A549 (cell line): ENCODE measurements at regions not wholly inside any gene's neighbourhood (a gene's known extent, or its start where the extent isn't known, plus 50 kb on each side); places are given as distances from the start of the nearest gene placed in this dataset.

Experiments used
- KDM5A ChIP-seq: fragments of 200-600 bp; sonication (generic); IDR thresholded peaks from 2 replicates; pipeline ENCODE4 v1.6.1; 2016; ENCODE audit warnings: antibody characterized with exemption, mild to moderate bottlenecking
- MAX ChIP-seq: IDR thresholded peaks from 2 replicates; pipeline ENCODE4 v1.6.1; 2012
- POLR2A ChIP-seq: IDR thresholded peaks from 2 replicates; pipeline ENCODE4 v1.6.1; 2012; ENCODE audit warnings: mild to moderate bottlenecking, low read length
- TF ChIP-seq, protein P1 (sequence below): fragments of 450-650 bp; IDR thresholded peaks from 2 replicates; pipeline ENCODE4 v1.6.1; 2014; ENCODE audit warnings: antibody characterized with exemption

GRCh38 chr10:78542141-78542489 is 508.5 kb downstream of the RPS24 start:
- TF ChIP-seq KDM5A (no peak), MAX (no peak), POLR2A (no peak)
- TF ChIP-seq, protein P1, sequence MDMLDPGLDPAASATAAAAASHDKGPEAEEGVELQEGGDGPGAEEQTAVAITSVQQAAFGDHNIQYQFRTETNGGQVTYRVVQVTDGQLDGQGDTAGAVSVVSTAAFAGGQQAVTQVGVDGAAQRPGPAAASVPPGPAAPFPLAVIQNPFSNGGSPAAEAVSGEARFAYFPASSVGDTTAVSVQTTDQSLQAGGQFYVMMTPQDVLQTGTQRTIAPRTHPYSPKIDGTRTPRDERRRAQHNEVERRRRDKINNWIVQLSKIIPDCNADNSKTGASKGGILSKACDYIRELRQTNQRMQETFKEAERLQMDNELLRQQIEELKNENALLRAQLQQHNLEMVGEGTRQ, result no peak
